ENCODE measurements at regions not wholly inside any gene's neighbourhood (a gene's known extent, or its start where the extent isn't known, plus 50 kb on each side); places are given as distances from the start of the nearest gene placed in this dataset.
"Not testable (repeated sequence)": the region's sequence is repeated elsewhere in the genome, so short reads cannot be mapped to it uniquely, and the experiment has no call there.

GRCh38 chr1:146282807-146283526 is 54.1 kb upstream of the NOTCH2NLA start:
- not testable (repeated sequence) for DNase-seq (ENCODE audit: low read depth)

GRCh38 chr1:146281522-146281921 is 52.7 kb upstream of the NOTCH2NLA start:
- not testable (repeated sequence) for DNase-seq (ENCODE audit: low read depth)

- not testable (repeated sequence) for DNase-seq (ENCODE audit: low read depth)
Observed at GRCh38 chr1:146278758-146279157, 49.9 kb upstream of the NOTCH2NLA start.
